NT2/D1 (cell line): ENCODE measurements at regions not wholly inside any gene's neighbourhood (a gene's known extent, or its start where the extent isn't known, plus 50 kb on each side); places are given as distances from the start of the nearest gene placed in this dataset.

ENCODE experiments used
- SUZ12 ChIP-seq: IDR thresholded peaks from 2 replicates; pipeline ENCODE4 v1.6.1; 2011; ENCODE audit not compliant: insufficient read length, insufficient read depth; ENCODE audit errors: extremely low read depth
- YY1 ChIP-seq: IDR thresholded peaks from 2 replicates; pipeline ENCODE4 v1.6.1; 2011; ENCODE audit not compliant: insufficient read length, insufficient read depth
- ZNF274 ChIP-seq: IDR thresholded peaks from 2 replicates; pipeline ENCODE4 v1.6.1; 2011; ENCODE audit warnings: mild to moderate bottlenecking, low read depth, low read length

DNA sequence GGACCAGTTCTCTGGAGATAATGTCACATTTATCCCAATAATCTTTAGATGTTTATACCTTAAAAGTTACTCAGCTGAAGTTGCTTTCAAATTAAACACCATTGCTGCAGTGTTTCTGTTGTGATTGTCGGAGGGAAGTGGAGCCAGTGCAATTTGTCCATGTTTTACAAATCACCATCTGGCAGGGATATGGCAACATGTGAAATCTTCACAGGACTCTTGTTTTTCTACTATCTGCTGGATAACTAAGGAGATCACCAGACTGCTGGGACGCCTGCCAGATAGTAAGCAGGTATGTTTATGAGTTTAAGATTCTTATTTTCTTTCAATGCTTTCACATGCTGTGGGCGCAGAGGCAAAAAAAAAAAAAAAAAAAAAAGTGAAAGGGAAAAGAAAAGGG lies 100.3 kb upstream of the SOX5 start:
- TF ChIP-seq YY1 (no peak), ZNF274 (no peak), SUZ12 (no peak)
